ENCODE measurements at regions not wholly inside any gene's neighbourhood (a gene's known extent, or its start where the extent isn't known, plus 50 kb on each side); places are given as distances from the start of the nearest gene placed in this dataset.
"Not testable (repeated sequence)": the region's sequence is repeated elsewhere in the genome, so short reads cannot be mapped to it uniquely, and the experiment has no call there.

DNA sequence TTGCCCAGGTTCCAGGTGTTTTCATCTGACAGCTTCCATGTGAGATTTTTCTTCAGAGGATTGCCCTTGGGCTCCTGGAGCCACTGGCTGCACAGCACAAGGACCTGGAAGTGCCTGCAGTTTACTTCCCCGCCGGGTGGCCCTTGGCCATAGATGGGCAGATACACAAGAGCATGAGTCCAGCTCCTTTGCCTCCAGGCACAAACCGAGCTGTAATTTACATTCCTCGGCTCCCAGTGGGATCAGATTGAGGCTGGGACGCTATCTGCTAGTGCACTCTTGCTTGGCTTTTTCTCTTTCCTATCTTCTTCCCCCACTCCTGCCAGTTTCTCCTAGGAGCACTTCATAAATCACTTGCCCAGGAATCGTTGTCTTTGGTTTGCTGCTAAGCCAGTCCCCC, 85.4 kb upstream of the RALY start:
- no peak for DNase-seq (ENCODE audit: low spot score)
- intact Hi-C loops (cut with DNase I), result no loop called here

DNA sequence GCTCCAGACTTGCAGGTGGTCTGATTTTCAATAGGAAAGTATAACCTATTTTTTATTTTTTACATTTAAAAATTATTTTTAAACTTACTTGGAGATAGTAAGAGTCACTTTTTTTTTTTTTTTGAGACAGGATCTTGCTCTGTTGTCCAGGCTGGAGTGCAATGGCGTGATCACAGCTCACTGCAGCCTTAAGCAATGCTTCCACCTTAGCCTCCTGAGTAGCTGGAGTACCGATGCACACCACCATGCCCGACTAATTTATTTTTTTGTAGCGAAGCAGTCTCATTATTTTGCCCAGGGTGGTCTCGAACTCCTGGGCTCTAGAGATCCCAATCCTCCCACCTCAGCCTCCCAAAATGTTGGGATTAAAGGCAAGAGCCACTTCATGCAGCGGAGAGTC, 84.8 kb upstream of the RALY start:
- DNase-seq (ENCODE audit: low spot score), result no peak
- intact Hi-C loops (cut with DNase I), result no loop called here

DNA sequence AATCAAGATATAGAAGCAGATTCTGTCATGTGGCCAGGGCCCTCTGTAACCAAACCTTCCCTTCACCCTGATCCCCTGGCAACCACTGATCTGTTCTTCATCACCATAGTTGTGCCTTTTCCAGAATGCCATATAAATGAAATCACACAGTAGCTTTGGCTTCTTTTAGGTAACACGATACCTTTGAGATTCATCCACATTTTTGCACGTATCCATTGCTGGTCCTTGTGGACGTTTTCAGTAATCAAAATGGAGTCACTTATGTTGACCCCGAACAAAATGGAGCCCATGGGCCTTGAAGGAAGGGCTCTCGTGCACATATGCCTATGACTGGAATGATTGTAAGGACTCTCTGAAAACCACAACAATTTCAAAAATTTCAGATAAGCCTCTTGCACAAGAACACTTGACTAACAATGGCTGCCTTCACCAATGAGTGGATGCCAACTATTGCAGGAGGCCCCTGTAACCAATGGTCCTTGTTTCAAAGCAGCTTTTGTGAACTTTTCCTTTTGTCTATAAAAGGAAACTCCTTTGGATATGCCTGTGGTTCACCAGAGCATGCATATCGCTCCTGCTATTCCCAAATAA, 84.3 kb upstream of the RALY start:
- intact Hi-C loops (cut with DNase I), result no loop called here
- no peak for DNase-seq (ENCODE audit: low spot score)

DNA sequence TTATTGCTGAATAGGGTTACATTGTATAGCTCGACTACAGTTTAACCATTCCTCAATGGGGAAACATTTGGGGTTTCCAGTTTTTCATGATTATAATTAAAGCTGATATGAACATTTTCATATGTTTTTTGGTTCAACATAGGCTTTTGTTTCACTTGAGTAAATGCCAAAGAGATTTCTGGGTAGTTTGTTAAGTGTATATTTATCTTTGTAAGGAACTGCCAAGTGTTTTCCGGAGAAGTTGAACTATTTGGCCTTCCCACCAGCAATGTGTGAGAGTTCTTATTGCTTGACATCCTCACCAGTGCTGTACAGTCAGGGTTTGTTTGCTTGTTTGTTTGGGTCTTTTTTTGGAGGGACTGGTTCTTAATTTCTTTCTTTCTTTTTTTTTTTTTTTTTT, 83.7 kb upstream of the RALY start:
- intact Hi-C loops (cut with DNase I), result no loop called here
- DNase-seq (ENCODE audit: low spot score), result no peak

DNA sequence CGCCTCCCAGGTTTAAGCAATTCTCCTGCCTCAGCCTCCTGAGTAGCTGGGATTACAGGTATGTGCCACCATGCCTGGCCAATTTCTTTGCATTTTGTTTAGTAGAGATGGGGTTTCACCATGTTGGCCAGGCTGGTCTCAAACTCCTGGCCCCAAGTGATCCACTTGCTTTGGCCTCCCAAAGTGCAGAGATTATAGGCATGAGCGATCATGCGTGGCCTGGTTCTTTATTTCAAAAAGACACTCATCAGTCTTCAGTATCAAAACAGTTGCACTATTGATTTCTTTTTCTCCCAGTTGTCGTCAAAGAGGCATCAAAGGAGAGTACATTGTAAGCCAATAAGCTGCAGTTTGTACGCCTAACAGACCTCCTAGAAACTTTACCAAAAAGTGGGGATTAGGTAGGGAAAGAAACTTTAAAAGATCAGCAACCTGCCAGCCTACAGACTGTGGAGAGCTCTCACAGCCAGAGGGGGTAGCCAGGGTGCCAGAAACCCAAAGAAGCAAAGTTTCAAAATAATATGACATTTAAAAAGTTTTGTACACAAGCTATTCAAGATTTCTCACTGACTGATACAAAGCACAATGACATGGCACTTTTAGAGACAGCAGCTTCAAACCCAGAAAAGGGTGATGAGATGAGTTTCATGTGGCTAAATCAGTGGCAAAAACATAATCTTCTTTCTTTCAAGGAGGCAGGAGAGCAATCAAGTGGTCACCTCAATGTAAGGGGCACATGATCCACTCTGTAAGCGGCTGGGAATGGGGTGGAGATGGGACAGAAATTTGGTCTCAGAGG, 83.0 kb upstream of the RALY start:
- intact Hi-C loops (cut with DNase I), result no loop called here
- DNase-seq (ENCODE audit: low spot score), result no peak

DNA sequence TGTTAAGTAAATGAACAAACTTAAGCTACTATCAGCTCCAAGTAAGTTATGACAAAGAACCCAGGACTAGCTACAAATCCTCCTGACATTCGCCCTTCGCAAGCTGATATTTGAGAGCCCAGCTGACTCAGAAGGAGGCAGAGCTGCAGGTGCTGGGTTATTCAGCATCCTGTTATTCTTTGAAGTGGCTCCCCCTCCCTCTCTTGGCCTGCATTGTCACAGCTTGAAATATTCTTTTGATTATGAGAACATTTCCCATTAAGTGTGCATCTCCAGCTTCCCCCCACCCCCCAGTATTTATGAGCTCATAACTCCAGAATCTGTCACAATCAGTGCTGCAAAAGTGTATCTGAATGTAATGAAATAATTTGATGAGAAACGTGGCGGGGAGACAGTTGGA, 78.8 kb upstream of the RALY start:
- intact Hi-C loops (cut with DNase I), result no loop called here
- DNase-seq (ENCODE audit: low spot score), result no peak

DNA sequence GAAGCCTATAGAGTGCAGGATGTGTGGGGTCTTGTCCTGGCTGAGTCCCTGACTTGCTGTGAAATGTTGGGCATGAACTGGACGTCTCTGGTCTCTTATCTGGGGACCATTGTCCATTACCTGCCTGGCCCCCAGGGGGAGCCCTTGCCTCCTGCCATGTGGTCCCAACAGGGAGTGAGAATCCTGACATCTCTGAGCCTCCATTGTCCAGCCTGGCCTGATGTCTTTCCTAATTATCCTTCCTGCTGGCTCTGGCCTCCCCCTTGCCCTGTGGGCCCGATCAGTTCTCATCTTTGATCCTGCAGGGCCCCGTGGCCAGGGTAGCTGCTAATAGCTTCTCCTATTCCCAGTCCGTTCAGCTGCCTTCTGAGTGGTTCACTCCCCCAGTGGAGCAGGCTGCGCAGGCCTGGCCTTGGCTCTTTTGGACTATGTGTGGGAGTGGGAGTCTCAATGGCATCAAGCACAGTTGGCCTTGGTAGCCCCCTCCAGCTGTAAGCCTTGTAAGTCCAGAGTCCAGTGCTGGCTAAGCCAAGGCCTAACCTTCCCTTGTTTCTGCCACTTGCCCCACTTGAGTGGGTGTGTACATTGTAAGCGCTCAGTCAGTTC, 77.9 kb upstream of the RALY start:
- DNase-seq (ENCODE audit: low spot score), result no peak
- intact Hi-C loops (cut with DNase I), result no loop called here

DNA sequence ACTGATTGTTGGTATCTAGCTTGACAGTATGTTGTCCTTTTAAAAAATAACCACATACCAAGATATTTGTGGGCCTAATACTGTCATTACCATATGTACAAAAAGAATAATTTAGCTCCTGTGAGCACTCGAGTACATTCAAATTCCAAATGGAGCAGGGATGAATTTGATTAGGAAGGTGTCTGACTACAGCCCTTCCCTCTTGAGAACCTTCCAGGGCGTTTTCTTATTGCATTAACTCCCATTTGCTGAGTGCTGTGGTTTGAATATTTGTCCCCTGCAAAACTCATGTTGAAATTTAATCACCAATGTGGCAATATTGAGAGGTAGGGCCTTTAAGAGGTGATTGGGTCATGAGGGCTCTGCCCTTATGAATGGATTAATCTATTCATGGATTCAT, 76.9 kb upstream of the RALY start:
- DNase-seq (ENCODE audit: low spot score), result no peak
- intact Hi-C loops (cut with DNase I), result no loop called here

DNA sequence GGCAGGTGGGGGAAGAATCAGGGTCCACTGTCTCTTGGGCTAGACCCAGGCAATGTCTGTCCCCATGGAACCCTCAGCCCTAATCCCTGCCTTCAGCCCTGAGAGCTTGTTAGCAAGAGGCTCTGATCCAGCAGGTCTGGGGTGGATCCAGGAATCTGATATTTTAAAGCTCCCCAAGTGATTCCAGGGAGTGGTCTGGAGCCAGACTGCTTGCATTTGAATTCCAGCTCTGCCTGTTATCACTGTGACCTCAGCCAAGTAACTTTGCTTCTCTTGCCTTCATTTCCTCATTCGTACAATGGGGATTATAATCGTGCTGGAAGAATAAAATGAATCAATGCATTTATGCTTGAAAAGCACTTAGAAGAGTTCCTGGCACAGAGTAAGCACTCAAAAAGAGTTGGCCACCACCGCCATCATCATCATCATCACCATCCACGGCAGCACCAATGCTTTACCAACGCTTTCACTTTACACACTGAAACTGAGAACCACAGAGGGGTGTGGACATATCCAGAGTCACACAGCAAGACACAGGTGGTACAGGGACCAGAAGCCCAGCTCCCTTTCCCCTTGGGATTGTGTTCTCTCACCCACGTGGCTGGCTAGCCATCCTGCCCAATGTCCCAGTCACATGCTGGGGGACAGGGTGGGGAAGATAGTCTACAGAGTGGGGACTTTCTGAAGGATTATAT, 75.7 kb upstream of the RALY start:
- intact Hi-C loops (cut with DNase I), result no loop called here
- DNase-seq (ENCODE audit: low spot score), result no peak

DNA sequence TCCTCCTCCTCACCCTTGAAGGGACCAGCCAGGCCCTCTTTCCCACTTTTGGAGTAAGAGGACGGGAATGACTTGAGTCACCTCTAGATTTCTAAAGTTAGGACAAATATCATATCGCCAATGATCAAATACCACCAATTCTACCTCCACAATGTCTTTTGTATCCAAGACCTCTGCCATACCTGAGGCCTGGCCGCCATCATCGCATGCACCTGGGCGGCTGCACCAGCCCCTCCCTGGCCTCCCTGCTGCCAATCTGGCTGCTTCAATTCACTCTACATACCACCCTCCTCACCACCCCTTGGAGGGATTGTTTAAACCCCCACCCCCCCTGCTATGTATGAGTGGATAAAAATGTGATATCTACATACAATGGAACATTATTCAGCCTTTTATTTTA, 75.0 kb upstream of the RALY start:
- intact Hi-C loops (cut with DNase I), result no loop called here
- DNase-seq (ENCODE audit: low spot score), result no peak

DNA sequence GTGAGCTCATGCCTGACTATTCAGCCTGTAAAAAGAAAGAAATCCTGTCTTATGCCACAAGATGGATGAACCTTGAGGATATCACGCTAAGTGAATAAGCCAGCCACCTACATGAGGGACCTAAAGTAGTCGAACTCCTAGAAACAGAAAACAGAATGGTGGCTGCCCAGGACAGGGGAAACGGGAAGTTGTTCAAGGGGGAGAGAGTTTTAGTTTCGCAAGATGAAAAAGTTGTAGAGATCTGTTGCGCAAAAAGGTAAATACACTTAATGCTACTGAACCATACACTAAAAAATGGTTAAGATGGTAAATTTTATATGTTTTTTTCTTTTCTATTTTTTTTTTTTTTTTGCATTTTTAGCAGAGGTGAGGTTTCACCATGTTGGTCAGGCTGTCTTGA, 74.1 kb upstream of the RALY start:
- DNase-seq (ENCODE audit: low spot score), result no peak
- intact Hi-C loops (cut with DNase I), result no loop called here

DNA sequence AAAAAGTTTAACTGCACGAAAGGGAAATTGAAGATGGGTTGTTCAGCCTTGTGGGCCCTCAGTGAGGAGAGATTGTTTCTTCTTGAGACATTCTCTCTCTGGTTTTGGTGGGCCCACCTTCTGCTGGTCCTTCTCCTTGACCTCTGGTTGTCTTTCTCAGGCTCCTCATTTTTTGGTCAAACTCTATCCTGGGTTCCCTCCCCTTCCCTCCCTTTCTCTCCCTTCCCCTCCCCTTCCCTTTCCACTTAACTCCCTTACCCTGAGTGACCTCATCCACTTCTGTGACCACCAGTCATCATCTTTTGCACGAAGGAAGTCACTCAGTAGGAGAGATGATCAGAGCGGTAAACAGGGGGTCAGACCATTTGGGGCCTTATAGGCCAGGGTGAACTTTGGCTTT, 71.5 kb upstream of the RALY start:
- intact Hi-C loops (cut with DNase I), result no loop called here
- DNase-seq (ENCODE audit: low spot score), result no peak

DNA sequence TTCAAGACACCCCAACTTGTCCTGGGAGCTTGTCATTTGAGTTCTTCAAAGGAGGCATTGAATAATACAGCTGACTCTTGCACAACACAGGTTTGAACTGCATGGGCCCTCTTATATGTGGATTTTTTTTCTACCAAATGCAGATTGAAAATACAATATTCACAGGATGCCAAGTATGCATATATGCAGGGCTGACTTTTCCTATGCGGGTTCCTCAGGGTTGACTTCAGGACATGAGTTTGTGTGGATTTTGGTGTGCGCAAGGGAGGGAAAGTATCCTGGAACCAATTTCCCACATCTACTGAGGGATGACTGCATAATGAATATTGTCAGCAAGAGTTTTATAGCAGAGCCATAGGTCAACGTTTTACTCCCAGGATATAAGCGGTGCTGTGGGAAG, 70.0 kb upstream of the RALY start:
- intact Hi-C loops (cut with DNase I), result no loop called here
- DNase-seq (ENCODE audit: low spot score), result no peak

DNA sequence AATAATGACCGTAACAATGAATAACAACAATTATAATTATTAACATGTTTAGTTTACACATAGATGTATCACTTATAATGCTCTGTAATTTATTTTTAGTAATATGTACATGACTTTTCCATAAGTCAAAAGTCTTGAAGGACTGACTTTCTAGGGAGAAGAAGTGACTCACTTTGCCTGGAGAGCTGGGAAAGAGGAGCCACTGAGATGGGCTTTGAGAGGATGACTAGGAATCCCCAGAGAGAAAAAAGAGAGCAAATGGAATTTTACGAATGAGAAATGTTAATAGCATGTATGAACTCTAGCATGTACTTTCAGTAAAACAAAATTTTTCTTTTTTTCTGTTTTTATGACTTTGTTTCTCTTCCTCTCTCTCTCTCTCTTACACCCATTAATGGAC, 67.8 kb upstream of the RALY start:
- DNase-seq (ENCODE audit: low spot score), result no peak
- intact Hi-C loops (cut with DNase I), result no loop called here

DNA sequence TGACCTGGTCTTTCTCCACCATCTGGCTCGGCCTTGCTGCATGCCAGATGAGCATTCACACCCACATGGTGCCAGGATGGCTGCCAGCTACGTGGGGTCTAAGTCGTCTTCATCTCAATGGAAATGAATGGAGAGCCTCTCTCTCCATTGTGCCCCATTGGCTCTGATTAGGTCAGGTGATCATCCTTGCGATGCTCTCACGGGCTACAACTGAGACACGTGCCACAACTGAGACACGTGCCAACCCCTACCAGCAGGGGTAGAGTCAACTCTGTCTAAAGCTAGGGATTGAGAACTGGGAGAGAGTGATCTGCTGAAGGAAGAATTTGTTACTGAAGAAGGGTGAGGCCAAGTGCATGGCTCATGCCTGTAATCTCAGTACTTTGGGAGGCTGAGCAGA, 67.3 kb upstream of the RALY start:
- DNase-seq (ENCODE audit: low spot score), result no peak
- intact Hi-C loops (cut with DNase I), result no loop called here

DNA sequence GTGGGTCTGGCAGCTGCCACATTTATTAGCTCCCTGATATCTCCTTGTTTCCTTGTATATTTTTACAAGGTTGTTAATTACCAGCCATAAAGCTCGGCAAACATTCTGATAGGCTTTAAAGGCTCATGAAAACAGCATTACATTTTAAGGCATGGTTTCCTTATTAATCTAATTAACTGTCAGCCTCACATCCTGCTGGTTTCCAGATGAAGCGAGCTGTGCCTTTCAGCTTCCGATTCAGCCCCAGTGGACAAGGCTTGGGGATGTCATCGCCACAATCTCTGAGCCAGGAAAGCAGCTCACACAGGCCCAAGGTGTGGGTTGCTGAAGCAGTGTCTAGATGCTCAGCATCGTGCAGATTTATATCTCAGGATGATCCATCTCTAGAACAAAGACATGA, 66.0 kb upstream of the RALY start:
- no peak for DNase-seq (ENCODE audit: low spot score)
- intact Hi-C loops (cut with DNase I), result no loop called here

DNA sequence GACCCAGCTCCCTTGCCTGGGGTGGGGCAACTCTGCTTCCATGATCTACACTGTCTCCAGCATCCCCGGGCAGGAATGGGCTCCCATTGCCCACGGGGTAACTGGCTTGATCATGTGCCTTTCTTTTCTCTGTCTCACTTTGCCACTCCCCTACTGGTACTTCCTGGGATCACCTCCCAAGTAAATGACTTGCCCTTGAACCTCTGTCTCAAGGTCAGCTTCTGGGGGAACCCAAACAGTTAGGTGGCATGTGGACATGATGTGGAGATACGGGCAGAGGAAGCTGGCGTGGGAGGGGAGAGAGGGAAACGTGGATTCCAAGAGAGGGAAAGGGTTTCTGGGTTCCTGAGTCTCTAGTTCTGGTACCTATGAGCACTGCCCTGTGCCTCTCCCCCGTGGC, 63.8 kb upstream of the RALY start:
- no peak for DNase-seq (ENCODE audit: low spot score)
- intact Hi-C loops (cut with DNase I), result loop anchor here in 1 of 2 donors (5.0 kb wide), 1 partner anchor 137 kb away; no protein-coding TSS in a partner anchor

DNA sequence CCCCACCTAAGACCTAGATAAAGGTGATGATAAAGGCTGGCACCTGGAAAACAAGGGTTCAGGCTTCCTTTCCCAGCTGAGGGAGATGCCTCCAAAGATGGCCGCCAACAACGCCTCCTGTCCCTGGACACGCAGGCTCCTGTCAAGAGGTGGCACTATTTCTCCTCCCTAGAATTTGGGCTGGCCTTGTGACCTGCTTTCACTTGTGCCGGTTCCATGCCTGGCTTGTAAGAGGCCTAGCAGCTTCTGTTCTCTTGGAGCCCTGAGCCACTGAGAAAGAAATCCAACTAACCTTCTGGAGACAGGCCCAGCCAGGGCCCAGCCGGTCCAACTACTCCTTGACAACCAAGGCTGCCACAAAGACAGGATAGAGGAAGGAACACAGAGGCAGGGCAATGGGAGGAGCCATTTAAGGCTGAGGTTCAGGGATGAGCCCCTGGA, 60.2 kb upstream of the RALY start:
- no peak for DNase-seq (ENCODE audit: low spot score)

DNA sequence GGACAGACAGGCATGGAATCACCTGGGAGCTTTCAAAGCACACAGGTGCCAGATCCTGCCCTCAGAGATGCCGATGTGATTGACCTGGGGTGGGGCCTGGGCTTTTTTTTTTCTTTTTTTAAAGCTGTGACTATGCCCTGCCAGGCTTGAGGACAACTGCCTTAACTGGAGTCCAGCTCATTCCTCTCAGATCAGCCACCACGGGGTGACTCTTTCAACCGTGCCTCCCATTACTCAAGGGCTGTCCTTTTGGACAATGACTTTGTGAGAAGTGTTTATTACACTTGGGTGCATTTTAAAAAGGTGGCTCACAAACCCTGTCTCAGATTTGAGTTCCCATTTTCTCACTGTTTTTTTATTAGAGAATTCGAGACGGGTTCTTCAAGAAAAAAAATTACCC, 57.1 kb upstream of the RALY start:
- intact Hi-C loops (cut with DNase I), result loop anchor here in 1 of 2 donors (5.0 kb wide), 1 partner anchor 191 kb away; no protein-coding TSS in a partner anchor
- no peak for DNase-seq (ENCODE audit: low spot score)

More for the DNA sequence above, 60.2 kb upstream of the RALY start:
- intact Hi-C loops (cut with DNase I), result loop anchor here in 1 of 2 donors (5.0 kb wide), 1 partner anchor 134 kb away; no protein-coding TSS in a partner anchor

DNA sequence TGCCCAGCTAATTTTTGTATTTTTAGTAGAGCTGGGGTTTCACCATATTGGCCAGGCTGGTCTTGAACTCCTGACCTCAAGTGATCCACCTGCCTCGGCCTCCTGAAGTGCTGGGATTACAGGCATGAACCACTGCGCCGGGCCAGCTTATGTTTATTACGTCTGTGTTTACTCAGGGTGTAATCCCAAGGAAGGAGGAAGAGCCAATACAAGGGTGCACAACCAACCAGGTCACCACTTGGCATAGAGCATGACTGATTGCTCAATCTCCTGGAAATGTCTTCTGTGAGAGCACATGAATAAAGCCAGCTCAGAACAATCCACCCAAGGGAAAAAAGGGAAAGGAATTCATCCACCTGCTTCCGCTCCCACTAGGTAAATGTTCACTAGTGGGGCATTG, 54.7 kb upstream of the RALY start:
- DNase-seq (ENCODE audit: low spot score), result not testable (repeated sequence)
- intact Hi-C loops (cut with DNase I), result loop anchor here in 1 of 2 donors (5.0 kb wide), 1 partner anchor 188 kb away; no protein-coding TSS in a partner anchor
